ENCODE measurements at regions not wholly inside any gene's neighbourhood (a gene's known extent, or its start where the extent isn't known, plus 50 kb on each side); places are given as distances from the start of the nearest gene placed in this dataset.

DNA sequence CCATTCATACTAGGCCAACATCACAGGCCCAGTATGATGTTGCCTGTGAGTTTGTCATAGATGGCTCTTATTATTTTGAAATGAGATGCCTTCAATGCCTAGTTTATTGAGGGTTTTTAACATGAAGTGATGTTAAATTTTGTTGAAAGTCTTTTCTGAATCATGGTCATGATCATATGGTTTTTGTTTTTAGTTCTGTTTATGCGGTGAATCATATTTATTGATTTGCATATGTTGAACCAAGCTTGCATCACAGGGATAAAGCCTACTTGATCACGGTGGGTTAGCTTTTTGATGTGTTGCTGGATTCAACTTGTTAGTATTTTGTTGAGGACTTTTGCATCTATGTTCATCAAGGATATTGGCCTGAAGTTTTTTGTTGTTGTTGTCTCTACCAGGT lies 195.8 kb upstream of the FN1 start:
- TF ChIP-seq, protein P1, sequence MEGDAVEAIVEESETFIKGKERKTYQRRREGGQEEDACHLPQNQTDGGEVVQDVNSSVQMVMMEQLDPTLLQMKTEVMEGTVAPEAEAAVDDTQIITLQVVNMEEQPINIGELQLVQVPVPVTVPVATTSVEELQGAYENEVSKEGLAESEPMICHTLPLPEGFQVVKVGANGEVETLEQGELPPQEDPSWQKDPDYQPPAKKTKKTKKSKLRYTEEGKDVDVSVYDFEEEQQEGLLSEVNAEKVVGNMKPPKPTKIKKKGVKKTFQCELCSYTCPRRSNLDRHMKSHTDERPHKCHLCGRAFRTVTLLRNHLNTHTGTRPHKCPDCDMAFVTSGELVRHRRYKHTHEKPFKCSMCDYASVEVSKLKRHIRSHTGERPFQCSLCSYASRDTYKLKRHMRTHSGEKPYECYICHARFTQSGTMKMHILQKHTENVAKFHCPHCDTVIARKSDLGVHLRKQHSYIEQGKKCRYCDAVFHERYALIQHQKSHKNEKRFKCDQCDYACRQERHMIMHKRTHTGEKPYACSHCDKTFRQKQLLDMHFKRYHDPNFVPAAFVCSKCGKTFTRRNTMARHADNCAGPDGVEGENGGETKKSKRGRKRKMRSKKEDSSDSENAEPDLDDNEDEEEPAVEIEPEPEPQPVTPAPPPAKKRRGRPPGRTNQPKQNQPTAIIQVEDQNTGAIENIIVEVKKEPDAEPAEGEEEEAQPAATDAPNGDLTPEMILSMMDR (IDR thresholded peaks at IDR 0.05; ENCODE audit: control extremely low read depth in 1 of 3, insufficient read depth in 1 of 3, low read depth in 1 of 3, low read length in 3 of 3): no peak
- TF ChIP-seq POLR2A (IDR thresholded peaks at IDR 0.05; ENCODE audit: control extremely low read depth in 1 of 2, low read depth in 2 of 2, low read length in 2 of 2): no peak
- no peak for TF ChIP-seq SAP30 (IDR thresholded peaks at IDR 0.05; ENCODE audit: insufficient read depth, insufficient replicate concordance, low read length)
- TF ChIP-seq NANOG (IDR thresholded peaks at IDR 0.05; ENCODE audit: insufficient read depth, low read depth, low read length, poor library complexity, severe bottlenecking): no peak
- TF ChIP-seq, protein P2, sequence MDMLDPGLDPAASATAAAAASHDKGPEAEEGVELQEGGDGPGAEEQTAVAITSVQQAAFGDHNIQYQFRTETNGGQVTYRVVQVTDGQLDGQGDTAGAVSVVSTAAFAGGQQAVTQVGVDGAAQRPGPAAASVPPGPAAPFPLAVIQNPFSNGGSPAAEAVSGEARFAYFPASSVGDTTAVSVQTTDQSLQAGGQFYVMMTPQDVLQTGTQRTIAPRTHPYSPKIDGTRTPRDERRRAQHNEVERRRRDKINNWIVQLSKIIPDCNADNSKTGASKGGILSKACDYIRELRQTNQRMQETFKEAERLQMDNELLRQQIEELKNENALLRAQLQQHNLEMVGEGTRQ (IDR thresholded peaks at IDR 0.05; ENCODE audit: low read length): no peak
- TF ChIP-seq SIX5 (IDR thresholded peaks at IDR 0.05; ENCODE audit: low read depth, low read length): no peak
- TF ChIP-seq RNF2 (IDR thresholded peaks at IDR 0.05; ENCODE audit: borderline replicate concordance, low read depth, low read length, missing control alignments, poor library complexity, severe bottlenecking): no peak
- no peak for TF ChIP-seq HDAC2 (IDR thresholded peaks at IDR 0.05; ENCODE audit: borderline replicate concordance in 1 of 2, low read depth in 2 of 2, low read length in 2 of 2)

Measured in H1 (cell line).